Pancreas (tissue), 10 donors: ENCODE measurements at regions not wholly inside any gene's neighbourhood (a gene's known extent, or its start where the extent isn't known, plus 50 kb on each side); places are given as distances from the start of the nearest gene placed in this dataset.

Experiments used
- ATAC-seq, 4 donors: fragments of 200-7000 bp; cut with Tn5 transposase; one replicate each; pipeline versions ENCODE4 v1.8.0 to v1.9.1; 2020; ENCODE audit warnings: mild to moderate bottlenecking in 4 of 4, moderate library complexity in 4 of 4
- DNase-seq, 6 donors: peaks; one replicate each; pipeline ENCODE4 v3.0.0-alpha.2; 2020
- FAIRE-seq: peaks from 2 replicates; lab custom pipeline; 2012; peaks lifted over from hg19 to GRCh38; lab: Jason Lieb, UNC
- H3K27ac ChIP-seq, 4 donors: fragments of 200-600 bp; sonication (generic); 1 replicate in 3 of 4; 2 replicates in 1 of 4; pipeline versions ENCODE4 v1.5.0 to v1.8.0; 2020
- H3K27me3 ChIP-seq, 4 donors: fragments of 200-600 bp; one replicate each; pipeline ENCODE4 v1.8.0; 2021
- H3K36me3 ChIP-seq, 3 donors: fragments of 200-600 bp; sonication (generic) in 1 of 3; one replicate each; pipeline versions ENCODE4 v1.5.0 to v1.8.0; 2020 to 2021
- H3K4me1 ChIP-seq, 3 donors: fragments of 200-600 bp; one replicate each; pipeline ENCODE4 v1.8.0; 2021
- H3K4me3 ChIP-seq, 4 donors: fragments of 200-600 bp; sonication (generic) in 2 of 4; one replicate each; pipeline versions ENCODE4 v1.5.0 to v1.8.0; 2020 to 2021
- H3K9me3 ChIP-seq, 4 donors: fragments of 200-600 bp; one replicate each; pipeline ENCODE4 v1.8.0; 2021
- WGBS, 2 donors: extraction: QIAGEN DNeasy Blood & Tissue Kit; methylation state at CpG; one replicate each; pipeline ENCODE4 v1.1.7; 2013; 5-methylcytosine and 5-hydroxymethylcytosine counted together
- intact Hi-C, 3 donors: fragments of 100-400 bp; cut with DNase I; formaldehyde crosslinking; loops; one replicate each; pipeline versions ENCODE4 v1.11.1 to v1.14.2; 2022
- TF ChIP-seq, protein P1 (sequence below), 4 donors: fragments of 200-600 bp; sonication (generic) in 3 of 4; IDR thresholded peaks; one replicate each; pipeline versions ENCODE4 v1.5.0 to v1.8.0; 2021; ENCODE audit warnings: antibody characterized with exemption in 4 of 4
- donor health status: healthy with polysubstance abuse.
- donor health status: DM: no; HTN: no; CAD: no; lungs with moderate emphysema.
- donor health status: DM: no; HTN: no; CAD: no.
- donor health status: control.
- donor health status: control.
- donor health status: Bipolar disorder and iron deficiency.
- donor health status: DM: yes; HTN: yes; CAD: no.
- donor health status: DM: no; HTN: no; CAD: no.
- donor health status: DM: no; HTN: no; CAD: no.
- donor health status: DM: yes; HTN: yes; CAD: no.

DNA sequence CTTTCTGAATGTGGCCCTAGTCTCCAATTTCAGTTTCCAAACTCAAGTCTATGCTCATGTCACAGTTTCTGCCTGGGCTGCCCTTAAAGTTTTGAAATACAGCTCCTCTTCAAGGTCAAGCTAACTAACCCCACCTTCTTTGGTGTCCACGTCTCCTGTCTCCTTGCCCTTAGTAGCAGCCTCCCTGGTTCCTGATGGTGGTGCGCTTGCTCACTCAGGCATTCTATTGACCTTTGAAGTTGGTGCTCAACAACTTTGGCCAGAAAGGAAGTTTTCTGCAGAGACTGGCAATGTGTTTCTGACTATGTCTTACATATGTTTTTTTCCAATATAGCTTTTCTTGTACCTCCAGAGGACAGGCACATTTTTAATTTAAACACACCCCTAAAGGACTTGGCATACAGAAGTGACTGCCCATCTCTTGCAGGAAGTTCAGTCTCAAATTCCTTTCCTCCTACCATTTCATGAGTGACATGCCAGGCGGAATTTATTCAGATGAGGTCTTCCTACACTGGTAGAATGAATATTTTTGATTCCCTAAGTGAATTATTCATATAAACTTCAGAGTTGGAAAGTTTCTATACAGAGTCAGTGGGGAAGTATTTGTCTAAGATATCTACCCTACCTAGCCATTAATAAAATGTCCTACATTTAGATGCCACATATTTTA, 364.3 kb upstream of the USP24 start:
- intact Hi-C loops = no loop called here
- H3K9me3 ChIP-seq = no peaks in the 10 kb centered on the region
- WGBS, 2 donors = 79 to 80% methylated on average over 3 of the region's 3 CpGs
- H3K36me3 ChIP-seq = no peaks in the 10 kb centered on the region
- TF ChIP-seq, protein P1, sequence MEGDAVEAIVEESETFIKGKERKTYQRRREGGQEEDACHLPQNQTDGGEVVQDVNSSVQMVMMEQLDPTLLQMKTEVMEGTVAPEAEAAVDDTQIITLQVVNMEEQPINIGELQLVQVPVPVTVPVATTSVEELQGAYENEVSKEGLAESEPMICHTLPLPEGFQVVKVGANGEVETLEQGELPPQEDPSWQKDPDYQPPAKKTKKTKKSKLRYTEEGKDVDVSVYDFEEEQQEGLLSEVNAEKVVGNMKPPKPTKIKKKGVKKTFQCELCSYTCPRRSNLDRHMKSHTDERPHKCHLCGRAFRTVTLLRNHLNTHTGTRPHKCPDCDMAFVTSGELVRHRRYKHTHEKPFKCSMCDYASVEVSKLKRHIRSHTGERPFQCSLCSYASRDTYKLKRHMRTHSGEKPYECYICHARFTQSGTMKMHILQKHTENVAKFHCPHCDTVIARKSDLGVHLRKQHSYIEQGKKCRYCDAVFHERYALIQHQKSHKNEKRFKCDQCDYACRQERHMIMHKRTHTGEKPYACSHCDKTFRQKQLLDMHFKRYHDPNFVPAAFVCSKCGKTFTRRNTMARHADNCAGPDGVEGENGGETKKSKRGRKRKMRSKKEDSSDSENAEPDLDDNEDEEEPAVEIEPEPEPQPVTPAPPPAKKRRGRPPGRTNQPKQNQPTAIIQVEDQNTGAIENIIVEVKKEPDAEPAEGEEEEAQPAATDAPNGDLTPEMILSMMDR (IDR thresholded peaks at IDR 0.05) = no peak
- H3K27me3 ChIP-seq = no peaks in the 10 kb centered on the region
- ATAC-seq = no peak
- no peak for DNase-seq
- H3K4me3 ChIP-seq = no peak overlapping the region
- no peak overlapping the region for H3K27ac ChIP-seq
- FAIRE-seq = no peak
- H3K4me1 ChIP-seq = no peaks in the 10 kb centered on the region

DNA sequence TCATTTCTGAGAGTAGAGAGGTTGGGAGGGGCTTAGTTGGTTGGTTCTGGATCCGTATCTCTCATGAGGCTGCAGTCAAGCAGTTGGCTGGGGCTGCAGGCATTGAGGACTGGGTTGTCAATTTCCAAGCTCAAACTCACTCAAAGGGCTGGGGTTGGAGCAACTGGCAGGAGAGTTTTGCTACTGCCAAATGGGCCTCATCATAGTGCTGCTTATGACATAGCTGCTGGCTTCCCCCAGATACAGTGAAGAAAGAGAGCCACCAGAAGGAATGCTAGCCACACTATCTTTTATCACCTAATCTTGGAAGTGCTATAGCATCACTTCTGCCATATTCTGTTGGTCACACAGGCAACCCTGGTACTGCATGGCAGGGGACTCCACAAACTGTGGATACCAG, 363.5 kb upstream of the USP24 start:
- DNase-seq = no peak
- no peaks in the 10 kb centered on the region for H3K36me3 ChIP-seq
- TF ChIP-seq, protein P1 (IDR thresholded peaks at IDR 0.05) = no peak
- no peak overlapping the region for H3K4me3 ChIP-seq
- no peak for ATAC-seq
- H3K27ac ChIP-seq = no peak overlapping the region
- intact Hi-C loops = no loop called here
- H3K4me1 ChIP-seq = no peaks in the 10 kb centered on the region
- 82% methylated on average over 1 of the region's 1 CpG for WGBS, 2 donors
- no peaks in the 10 kb centered on the region for H3K27me3 ChIP-seq
- no peaks in the 10 kb centered on the region for H3K9me3 ChIP-seq
- FAIRE-seq = no peak

DNA sequence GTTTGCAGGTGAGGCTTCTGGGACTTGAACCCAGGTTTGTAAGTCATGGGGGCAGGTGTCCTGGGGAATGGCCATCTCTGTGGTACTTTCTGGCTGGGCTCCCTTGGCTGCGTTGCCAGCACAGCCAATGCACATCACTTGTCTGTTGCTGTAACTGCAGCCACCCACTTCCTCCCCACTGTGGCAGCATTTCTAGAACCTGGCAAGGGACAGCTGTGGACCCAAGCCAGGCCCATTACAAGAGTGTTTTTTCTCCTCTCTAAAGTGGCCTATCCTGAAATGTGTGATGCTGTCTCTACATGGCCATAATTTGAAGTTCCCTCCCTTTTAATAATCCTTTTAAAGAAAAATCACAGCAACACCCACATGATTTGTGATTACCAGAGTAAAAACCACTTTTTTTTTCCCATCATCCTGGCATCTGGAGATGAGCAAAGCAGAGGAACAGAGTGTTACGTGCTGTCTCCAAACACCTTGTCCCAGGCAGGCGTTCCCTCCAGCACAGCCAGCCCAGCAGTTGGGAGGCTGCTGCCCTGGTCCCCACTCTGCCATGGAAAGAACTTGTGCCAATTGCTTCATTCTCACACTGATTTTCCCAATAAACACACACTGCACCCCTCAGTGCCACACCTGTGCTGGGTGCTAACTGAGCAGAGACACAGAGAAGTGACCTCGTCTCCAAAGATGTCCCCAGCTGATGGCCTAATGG, 360.6 kb upstream of the USP24 start:
- Histone ChIP-seq H3K9me3 (no peaks in the 10 kb centered on the region), H3K4me1 (no peaks in the 10 kb centered on the region), H3K27ac (no peak overlapping the region), H3K27me3 (no peaks in the 10 kb centered on the region), H3K36me3 (no peaks in the 10 kb centered on the region), H3K4me3 (no peak overlapping the region)
- FAIRE-seq (no peak), ATAC-seq (no peak), DNase-seq (no peak)
- 81 to 90% methylated on average over 4 of the region's 4 CpGs for WGBS, 2 donors
- intact Hi-C loops = no loop called here
- TF ChIP-seq, protein P1 (IDR thresholded peaks at IDR 0.05) = no peak

DNA sequence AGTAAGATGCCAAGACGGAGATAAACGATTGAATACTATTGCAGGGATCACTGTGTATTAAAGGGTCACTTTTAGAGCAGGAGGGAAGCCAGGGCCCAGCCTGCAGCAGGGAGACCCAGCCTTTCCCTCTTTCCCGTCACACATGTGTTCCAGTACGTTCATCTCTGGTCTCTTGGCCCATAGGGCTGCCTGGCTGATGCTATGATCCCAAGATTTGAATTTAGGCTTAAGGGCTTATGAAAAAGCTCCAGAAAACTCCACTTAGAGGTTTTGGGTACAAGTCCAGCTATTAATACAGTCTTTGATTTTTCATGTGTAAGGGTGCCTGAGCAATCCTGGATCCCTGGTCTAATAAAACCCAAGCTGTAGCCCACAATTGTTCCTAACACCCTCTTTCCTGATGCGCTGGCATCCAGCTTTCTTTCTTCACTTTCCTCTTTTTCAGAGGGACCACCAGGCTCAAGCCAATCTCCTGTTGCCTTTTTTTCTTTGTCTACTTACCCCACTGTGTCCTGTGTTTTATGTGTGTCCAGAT, 359.6 kb upstream of the USP24 start:
- FAIRE-seq = no peak

More for the DNA sequence above, 359.6 kb upstream of the USP24 start:
- H3K4me1 ChIP-seq = no peaks in the 10 kb centered on the region
- no peak overlapping the region for H3K27ac ChIP-seq
- ATAC-seq = no peak
- intact Hi-C loops = no loop called here
- H3K9me3 ChIP-seq = no peaks in the 10 kb centered on the region
- WGBS, 2 donors = 69 to 71% methylated on average over 5 of the region's 5 CpGs
- DNase-seq = no peak
- TF ChIP-seq, protein P1 (IDR thresholded peaks at IDR 0.05) = no peak
- no peaks in the 10 kb centered on the region for H3K27me3 ChIP-seq
- H3K4me3 ChIP-seq = no peak overlapping the region
- H3K36me3 ChIP-seq = no peaks in the 10 kb centered on the region
